GM12891 (cell line): ENCODE measurements at regions not wholly inside any gene's neighbourhood (a gene's known extent, or its start where the extent isn't known, plus 50 kb on each side); places are given as distances from the start of the nearest gene placed in this dataset.

Experiments used
- POLR2A ChIP-seq: IDR thresholded peaks from 2 replicates; pipeline ENCODE4 v1.6.1; 2011; ENCODE audit warnings: low read depth, low read length, control low read depth
- POLR2AphosphoS5 ChIP-seq: IDR thresholded peaks from 2 replicates; pipeline ENCODE4 v1.6.1; 2011; ENCODE audit warnings: low read depth, low read length, control low read depth
- POU2F2 ChIP-seq: IDR thresholded peaks from 2 replicates; pipeline ENCODE4 v1.6.1; 2011; ENCODE audit warnings: low read depth, mild to moderate bottlenecking, control low read depth, low read length, moderate library complexity
- SPI1 ChIP-seq: IDR thresholded peaks from 2 replicates; pipeline ENCODE4 v1.6.1; 2011; ENCODE audit warnings: low read depth, low read length, control low read depth
- TAF1 ChIP-seq: IDR thresholded peaks from 2 replicates; pipeline ENCODE4 v1.6.1; 2011; ENCODE audit warnings: low read depth, low read length, control low read depth

DNA sequence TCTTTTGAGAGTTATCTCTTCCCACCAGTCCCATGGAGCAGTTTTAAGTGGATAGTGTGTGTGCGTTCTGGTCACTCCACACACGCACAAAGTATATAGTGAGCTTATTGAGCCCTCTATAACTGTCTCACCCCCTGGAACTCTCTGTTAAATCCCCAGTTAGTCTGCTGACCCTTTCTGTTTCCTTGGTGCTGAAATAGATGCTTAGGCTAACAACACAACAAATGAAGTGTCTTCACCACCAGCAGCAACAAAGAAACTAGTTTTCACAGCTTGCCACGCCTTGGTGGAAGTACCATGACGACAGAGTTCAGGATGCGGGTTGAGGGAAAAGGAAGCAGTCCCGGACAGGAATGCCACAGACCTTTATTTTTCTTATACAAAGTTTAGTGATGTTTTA lies 203.5 kb upstream of the TMEFF2 start:
- no peak for TF ChIP-seq POLR2AphosphoS5
- TF ChIP-seq POU2F2, result no peak
- TF ChIP-seq POLR2A, result no peak
- no peak for TF ChIP-seq SPI1
- no peak for TF ChIP-seq TAF1
